ENCODE measurements at regions not wholly inside any gene's neighbourhood (a gene's known extent, or its start where the extent isn't known, plus 50 kb on each side); places are given as distances from the start of the nearest gene placed in this dataset.
"Not testable (repeated sequence)": the region's sequence is repeated elsewhere in the genome, so short reads cannot be mapped to it uniquely, and the experiment has no call there.

DNA sequence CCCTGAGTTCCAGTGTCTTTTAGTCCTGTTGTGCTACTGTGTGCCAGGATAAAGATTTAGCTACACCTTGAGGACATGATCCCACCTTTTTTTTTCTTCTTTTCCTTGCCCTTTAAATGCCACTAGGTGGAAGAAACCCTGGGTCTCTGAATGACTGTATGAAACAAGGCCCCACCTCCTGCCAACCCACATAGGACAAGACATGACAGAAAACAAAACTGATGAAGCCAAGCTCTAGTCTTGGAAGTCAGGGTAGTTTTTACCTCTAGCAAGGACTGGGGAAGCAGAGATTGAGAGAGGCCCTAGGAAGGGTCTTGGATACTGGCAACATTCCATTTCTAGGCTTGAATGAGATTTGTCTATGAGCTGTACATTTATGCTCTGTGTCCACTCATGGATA lies 410.7 kb downstream of the MIAT start:
- no peak overlapping the region for H3K27ac ChIP-seq
- no peaks in the 10 kb centered on the region for H3K36me3 ChIP-seq
- TF ChIP-seq, protein P1, sequence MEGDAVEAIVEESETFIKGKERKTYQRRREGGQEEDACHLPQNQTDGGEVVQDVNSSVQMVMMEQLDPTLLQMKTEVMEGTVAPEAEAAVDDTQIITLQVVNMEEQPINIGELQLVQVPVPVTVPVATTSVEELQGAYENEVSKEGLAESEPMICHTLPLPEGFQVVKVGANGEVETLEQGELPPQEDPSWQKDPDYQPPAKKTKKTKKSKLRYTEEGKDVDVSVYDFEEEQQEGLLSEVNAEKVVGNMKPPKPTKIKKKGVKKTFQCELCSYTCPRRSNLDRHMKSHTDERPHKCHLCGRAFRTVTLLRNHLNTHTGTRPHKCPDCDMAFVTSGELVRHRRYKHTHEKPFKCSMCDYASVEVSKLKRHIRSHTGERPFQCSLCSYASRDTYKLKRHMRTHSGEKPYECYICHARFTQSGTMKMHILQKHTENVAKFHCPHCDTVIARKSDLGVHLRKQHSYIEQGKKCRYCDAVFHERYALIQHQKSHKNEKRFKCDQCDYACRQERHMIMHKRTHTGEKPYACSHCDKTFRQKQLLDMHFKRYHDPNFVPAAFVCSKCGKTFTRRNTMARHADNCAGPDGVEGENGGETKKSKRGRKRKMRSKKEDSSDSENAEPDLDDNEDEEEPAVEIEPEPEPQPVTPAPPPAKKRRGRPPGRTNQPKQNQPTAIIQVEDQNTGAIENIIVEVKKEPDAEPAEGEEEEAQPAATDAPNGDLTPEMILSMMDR (IDR thresholded peaks at IDR 0.05) = no peak
- H3K4me3 ChIP-seq = no peak overlapping the region
- H3K27me3 ChIP-seq = no peaks in the 10 kb centered on the region
- no peaks in the 10 kb centered on the region for H3K9me3 ChIP-seq
- peaks cover 0 to 11% (median 4%) of the 10 kb centered on the region in 4 donors for H3K4me1 ChIP-seq
- intact Hi-C loops (cut with DNase I; ENCODE audit: low total_unique reads) = no loop called here
- DNase-seq = no peak

DNA sequence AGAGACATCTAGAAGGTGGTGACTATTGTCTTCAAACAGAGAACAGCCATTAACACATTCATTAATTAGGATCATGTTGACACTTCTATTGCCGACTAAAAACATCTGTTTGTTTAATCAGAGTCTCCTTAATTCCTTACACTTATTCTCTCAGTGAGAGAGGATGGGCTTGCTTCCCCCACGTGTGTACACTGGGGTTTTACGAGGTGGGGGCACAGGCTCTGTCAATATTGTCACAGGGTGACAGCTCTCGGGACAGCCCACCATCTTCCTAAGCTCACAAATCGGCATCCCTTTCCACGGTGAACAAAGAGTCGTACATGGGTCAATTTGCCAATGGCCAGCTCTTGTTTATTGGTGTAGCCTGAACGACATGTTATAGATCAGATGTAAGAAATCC lies 413.2 kb downstream of the MIAT start:
- TF ChIP-seq, protein P1 (IDR thresholded peaks at IDR 0.05) = no peak
- Histone ChIP-seq H3K27me3 (no peaks in the 10 kb centered on the region), H3K4me1 (peaks cover 0 to 12% (median 0%) of the 10 kb centered on the region in 4 donors), H3K9me3 (no peaks in the 10 kb centered on the region), H3K4me3 (no peak overlapping the region), H3K36me3 (no peaks in the 10 kb centered on the region), H3K27ac (no peak overlapping the region)
- intact Hi-C loops (cut with DNase I; ENCODE audit: low total_unique reads) = no loop called here
- no peak for DNase-seq

DNA sequence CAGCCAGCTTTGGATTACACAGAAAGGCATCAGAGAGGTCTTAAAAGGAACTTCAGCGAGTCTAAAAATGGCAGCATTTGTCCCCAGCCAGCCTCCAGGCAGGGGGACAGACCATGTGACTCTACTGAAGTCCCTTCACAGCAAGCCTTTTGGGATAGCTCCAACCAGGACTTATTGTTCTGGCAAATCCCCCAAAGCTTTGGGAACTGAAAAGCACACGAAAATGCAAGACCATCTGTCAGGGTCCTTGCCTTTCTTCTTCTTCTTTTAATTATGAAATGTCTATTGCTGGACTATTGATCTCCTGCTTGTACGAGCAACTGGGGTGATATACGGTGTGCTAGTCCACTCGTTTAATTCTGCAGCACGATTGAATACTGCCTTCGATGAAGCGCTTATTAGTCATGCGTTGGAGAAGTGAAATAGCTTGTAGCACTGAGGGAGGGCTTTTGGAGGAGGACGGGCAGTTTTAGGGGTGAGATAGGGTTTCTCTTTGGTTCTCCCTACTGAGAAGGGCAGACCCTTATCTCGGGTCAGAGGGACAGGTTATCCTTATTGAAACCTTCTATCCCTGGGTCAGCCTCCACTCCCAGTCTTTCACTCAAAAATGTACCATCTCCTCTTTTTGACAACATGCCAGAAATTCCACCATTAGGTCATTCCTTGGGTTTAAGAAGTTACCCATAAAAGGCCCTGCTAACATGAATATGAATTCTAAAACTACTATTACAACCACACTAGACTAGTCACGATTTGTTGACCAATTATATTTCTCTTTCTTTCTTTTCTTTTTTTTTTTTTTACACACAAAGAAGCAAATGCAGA lies 416.4 kb downstream of the MIAT start:
- no peak for DNase-seq
- Histone ChIP-seq H3K4me1 (peaks cover 0 to 12% (median 0%) of the 10 kb centered on the region in 4 donors), H3K27me3 (no peaks in the 10 kb centered on the region), H3K36me3 (no peaks in the 10 kb centered on the region), H3K4me3 (no peak overlapping the region), H3K9me3 (no peaks in the 10 kb centered on the region), H3K27ac (peak overlapping the region; percentile 21 to 48)
- intact Hi-C loops (cut with DNase I; ENCODE audit: low total_unique reads) = no loop called here
- TF ChIP-seq, protein P1 (IDR thresholded peaks at IDR 0.05) = no peak

DNA sequence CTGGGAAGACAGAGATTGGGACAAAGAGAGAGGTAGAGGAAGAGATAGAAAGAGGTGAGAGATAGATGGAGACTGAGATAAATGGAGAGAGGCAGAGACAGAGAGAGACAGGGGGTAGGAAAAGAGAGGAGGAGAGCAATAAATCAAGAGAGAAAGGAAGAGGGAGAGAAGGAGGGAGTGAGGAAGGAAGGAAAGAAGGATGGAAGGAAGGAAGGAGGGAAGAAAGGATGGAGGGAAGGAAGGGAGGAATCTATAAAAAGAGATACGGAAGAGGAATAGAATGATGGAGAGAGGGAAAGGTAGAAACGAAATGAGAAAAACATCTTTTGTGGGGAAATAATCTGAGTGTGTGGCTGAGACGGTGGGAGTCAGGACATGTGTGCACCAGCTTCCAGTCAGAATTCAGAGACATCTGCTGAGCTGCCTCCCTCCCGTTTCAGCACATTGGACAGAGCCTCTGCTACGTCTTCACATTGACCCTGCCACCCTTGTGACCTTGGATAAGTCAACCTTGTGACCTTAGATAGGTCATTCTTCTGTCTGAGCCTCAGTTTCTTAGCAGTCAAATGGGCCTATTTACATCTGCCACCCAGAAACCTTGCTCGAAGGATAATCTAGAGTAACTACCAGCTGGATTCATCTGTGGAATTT lies 417.8 kb downstream of the MIAT start:
- Histone ChIP-seq H3K27ac (peak overlapping the region in 1 of 2 donors; percentile 48), H3K9me3 (no peaks in the 10 kb centered on the region), H3K4me3 (no peak overlapping the region), H3K36me3 (no peaks in the 10 kb centered on the region), H3K4me1 (peaks cover 0 to 12% (median 0%) of the 10 kb centered on the region in 4 donors), H3K27me3 (no peaks in the 10 kb centered on the region)
- no peak for DNase-seq
- intact Hi-C loops (cut with DNase I; ENCODE audit: low total_unique reads) = no loop called here
- TF ChIP-seq, protein P1 (IDR thresholded peaks at IDR 0.05) = no peak

DNA sequence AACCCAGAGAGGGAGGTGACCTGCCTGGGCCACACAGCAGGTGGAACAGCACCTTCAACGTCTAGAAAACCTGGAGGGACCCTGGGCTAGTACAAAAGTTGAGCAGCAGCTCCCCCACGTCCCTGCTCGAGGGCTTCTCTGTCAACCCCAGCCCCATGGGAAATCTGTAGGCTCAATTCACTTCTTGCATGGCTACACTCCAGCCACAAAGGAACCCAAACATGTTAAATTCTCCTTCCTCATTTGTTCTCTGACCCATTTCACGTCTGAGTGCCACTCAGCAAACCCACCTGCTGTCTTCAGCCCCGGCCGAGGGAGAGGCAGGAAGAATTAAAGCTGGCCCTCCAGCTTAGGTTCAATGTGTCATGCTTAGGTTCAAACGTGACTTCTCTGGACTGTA lies 418.5 kb downstream of the MIAT start:
- H3K27me3 ChIP-seq = no peaks in the 10 kb centered on the region
- intact Hi-C loops (cut with DNase I; ENCODE audit: low total_unique reads) = no loop called here
- H3K4me3 ChIP-seq = no peak overlapping the region
- peaks cover 0 to 12% (median 0%) of the 10 kb centered on the region in 4 donors for H3K4me1 ChIP-seq
- no peak overlapping the region for H3K27ac ChIP-seq
- no peaks in the 10 kb centered on the region for H3K9me3 ChIP-seq
- H3K36me3 ChIP-seq = no peaks in the 10 kb centered on the region
- TF ChIP-seq, protein P1 (IDR thresholded peaks at IDR 0.05) = no peak
- DNase-seq = no peak

DNA sequence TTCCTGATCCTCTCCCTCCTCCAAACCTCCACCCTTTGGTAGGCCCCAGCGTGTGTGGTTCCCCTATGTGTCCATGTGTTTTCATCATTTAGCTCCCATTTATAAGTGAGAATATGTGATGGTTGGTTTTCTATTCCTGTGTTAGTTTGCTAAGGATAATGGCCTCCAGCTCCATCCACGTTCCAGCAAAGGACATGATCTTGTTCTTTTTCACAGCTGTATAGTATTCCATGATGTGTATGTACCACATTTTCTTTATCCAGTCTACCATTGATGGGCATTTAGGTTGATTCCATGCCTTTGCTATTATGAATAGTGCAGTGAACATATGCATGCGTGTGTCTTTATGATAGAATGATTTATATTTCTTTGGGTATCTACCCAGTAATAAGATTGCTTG lies 420.7 kb downstream of the MIAT start:
- H3K27me3 ChIP-seq; intact Hi-C loops (cut with DNase I; ENCODE audit: low total_unique reads): not testable (repeated sequence)

More for the DNA sequence above, 420.7 kb downstream of the MIAT start:
- peaks cover 0 to 12% (median 0%) of the 10 kb centered on the region in 4 donors for H3K4me1 ChIP-seq
- not testable (repeated sequence) for H3K36me3 ChIP-seq, DNase-seq, H3K4me3 ChIP-seq, H3K9me3 ChIP-seq, H3K27ac ChIP-seq

Data from tibial artery (tissue), 4 donors.